Fibroblast of skin of abdomen (primary cell): ENCODE measurements at regions not wholly inside any gene's neighbourhood (a gene's known extent, or its start where the extent isn't known, plus 50 kb on each side); places are given as distances from the start of the nearest gene placed in this dataset.
"Not testable (repeated sequence)": the region's sequence is repeated elsewhere in the genome, so short reads cannot be mapped to it uniquely, and the experiment has no call there.

Source experiments
- DNase-seq: peaks from one replicate; pipeline ENCODE4 v3.0.0-alpha.2; 2013

DNA sequence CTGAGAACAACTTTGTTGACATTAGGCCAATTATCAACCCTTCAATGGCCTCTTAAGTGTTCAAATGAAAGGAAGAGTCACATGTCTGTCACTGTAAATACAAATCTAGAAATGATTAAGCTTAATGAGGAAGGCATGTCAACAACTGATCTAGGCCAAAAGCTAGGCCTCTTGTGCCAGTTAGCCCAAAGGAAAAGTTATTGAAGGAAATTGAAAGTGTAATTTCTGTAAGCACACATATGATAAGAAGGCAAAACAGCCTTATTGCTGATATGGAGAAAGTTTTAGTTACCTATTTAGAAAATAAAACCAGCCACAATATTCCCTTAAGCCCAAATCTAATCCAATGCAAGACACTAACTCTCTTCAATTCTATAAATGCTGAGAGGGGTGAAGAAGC, 604.7 kb downstream of the SLITRK6 start:
- no peak for DNase-seq

DNA sequence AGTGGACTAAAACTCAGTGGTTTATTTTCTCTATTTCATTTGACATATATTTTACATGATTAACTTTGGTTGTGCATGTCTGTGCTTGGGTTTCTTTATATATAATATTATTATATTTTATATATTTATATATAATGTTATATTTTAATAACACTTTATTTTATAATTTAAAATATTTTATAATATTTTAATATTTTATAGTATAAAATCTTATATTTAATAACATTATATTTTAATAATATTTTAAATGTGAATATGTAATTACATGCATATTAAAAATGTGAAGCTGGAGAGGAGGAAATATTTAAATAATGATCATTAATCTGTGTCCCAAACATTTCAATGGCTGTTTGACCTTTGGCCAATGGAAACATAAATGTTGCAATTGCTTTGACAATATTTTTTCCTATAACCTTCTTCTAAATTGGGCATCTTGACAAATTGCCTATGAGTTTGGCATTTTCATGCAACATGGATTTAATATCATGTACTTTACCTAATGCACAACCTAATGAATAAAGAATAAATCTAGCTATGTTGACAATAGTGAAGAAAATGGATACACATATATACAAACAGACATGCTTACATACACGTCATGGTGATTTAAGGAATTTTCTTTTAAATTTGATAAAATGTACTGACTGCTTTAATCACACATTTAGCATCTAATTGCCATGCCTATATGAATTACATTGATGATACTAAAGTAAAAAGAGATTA, 607.1 kb downstream of the SLITRK6 start:
- DNase-seq = no peak

DNA sequence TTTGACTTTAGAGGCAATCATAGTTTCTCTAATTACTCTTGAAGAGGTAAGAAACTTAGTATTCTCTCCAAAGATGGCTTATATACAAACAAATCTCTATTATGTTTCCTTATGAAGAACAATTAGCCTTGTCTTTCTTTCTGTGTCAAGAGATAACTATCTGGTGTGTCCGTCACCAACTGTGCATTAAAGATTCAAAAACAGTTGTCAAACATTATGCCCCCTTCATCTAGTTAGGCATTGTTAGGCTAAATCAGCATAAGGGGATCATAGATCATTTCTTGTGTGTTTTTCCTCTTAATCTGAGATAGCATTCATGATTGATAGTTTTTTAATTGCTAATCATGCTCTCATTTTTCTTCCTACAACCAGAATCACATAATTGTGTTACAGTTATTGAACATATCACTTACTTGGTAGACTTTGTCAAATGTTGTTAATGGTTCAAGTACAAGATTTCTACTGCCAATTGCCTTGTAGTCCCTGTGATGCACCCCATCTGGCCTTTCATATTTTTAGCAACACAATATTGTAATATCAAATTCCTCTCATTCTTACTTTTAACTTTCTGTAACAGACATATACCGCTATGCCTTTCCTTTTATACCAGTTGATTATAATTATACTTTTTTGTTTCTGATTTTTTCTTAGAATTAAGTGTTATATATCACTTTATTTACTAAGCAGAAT, 612.7 kb downstream of the SLITRK6 start:
- DNase-seq = no peak

DNA sequence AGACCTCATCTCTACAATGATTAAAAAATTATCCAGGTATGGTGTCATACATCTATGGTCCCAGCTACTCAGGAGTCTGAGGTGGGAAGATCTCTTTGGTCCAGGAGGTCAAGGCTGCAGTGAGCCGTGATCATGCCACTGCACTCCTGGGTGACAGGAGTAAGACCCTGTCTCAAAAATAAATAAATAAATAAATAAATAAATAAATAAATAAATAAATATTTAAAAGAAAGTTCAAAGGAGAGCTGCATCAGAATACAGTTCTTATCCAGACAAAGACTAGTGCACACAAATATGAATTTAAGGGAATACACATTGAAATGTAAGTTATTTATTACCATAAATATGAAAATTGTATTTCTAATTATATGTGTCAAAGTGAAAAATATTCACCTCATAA, 624.9 kb downstream of the SLITRK6 start:
- no peak for DNase-seq

DNA sequence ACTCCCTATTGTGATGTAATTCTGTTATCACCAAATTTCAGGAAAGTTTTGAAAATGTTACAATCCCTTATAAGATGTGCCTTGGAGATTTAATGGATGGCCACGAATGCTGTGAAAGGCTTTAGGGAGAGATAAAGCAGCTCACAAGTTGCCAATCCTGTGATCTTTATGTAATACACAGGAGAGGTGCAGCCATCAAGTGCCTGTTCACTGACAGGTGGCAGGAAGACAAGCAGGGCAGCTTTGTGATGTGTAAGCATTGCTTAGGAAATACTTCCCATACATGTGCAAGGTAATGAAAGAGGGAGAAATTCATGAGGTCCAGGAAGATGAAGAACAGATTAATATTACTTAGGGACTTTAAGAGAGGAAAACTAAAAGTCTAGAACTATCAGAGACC, 628.8 kb downstream of the SLITRK6 start:
- no peak for DNase-seq

DNA sequence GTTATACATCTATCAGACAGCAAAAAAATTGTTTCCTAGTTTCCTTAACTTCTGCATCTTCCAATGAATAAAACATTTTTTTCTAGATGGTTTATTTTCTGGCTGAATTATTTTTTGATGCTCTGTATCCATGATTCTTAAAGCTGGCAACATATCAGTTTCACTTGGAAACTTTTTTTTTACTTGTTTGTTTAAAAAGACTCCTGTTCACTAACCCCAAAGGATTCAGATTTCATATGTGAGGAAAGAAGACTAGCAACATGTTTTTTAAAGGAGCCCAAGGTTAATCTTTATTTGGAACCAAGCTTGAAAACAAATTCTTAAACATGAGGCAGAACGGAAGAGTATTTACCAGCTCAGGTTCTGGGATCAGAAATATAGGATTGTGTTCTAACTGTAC, 632.3 kb downstream of the SLITRK6 start:
- no peak for DNase-seq

DNA sequence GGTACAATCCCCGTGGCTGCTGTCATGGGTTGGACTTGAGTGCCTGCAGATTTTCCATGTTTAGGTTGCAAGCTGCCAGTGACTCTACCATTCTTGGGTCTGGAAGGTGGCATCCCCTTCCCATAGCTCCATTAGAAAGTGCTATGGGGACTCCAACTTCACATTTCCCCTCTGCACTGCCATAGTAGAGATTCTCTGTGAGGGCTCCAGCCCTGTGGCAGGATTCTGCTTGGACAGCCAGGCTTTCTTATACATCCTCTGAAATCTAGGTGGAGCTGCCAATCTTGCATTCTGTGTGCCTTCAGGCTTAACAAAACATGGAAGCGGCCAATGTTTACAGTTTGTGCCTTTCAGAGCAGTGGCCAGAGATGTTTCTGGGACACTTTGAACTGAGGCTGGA, 636.2 kb downstream of the SLITRK6 start:
- no peak for DNase-seq

DNA sequence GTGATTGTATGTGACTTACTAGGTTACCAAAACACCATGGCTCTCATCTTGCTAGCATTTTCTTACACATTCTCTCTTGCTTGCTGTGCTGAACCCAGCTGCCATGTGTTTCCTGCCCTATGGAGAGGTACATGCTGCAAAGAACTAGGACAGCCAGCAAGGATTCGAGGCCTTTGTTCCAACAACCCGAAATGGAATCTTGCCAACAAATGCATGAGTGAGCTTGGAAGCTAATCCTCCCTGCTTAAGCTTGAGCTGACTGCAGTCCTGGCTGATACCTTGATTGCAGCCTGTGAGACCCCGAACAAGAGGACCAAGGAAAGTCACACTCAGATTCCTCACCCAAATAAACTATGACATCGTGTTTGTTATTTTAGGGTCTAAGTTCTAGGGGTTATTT, 651.2 kb downstream of the SLITRK6 start:
- peak; percentile 1 for DNase-seq

DNA sequence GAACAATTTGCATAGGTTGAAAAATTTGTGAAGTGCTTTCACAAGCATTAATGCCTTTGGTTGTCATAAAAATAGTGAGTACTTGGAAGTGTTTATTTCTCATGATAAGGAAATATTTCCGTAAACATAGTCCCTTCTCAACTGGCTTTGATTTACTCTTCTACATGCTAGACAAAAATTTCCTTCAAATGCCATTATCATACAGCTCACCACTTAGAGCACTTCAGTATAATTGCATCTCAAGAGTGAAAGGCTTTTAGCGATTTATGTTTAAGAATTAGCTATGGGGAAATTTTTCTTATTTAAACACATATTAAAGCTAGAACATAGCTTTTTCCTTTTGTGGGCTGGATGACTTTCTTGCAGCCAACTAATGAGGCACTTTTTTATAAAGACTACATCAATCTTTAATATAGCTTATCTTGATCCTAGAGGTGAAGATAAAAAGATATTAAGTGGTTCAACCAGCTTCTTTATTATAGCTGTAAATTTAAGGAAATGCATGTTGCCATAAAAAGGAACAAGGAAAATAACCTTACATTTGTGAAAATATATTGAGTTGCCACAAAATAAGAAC, 656.8 kb downstream of the SLITRK6 start:
- DNase-seq = no peak

DNA sequence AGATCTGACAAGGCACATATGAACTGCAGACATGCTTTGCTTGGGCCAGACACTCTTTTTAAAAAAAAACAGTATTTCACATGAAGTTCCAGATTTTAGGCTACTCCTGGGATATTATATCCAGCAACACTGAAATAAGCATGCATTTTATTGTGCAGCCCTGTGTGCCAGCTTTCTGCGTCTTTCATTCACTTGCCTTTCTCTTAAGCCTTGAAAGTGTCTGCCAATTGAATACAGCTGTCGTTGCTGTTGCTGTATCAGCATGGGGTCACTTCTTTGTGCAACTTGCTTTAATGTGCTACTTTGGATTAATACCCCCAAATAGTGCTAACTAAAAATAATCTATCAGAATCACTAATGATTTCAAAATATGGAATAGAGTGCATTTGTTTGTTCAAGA, 657.8 kb downstream of the SLITRK6 start:
- no peak for DNase-seq

DNA sequence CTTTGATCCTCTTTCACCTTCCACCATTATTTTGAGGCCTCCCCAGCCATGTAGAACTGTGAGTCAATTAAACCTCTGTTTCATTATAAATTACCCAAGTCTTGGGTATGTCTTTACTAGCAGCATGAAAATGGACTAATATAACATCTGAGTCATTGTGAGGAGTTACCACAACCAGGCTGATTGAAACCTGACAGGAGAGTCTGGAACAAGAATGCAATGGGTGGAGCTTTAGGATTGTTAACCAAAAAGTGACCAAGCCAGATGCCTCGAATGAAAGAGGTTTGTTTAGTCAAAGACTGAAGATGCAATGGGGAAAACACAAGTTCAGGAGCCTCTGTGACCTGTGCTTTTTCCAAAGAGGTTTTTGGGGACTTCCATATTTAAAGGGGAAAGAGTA, 659.0 kb downstream of the SLITRK6 start:
- peak; percentile 14 for DNase-seq

DNA sequence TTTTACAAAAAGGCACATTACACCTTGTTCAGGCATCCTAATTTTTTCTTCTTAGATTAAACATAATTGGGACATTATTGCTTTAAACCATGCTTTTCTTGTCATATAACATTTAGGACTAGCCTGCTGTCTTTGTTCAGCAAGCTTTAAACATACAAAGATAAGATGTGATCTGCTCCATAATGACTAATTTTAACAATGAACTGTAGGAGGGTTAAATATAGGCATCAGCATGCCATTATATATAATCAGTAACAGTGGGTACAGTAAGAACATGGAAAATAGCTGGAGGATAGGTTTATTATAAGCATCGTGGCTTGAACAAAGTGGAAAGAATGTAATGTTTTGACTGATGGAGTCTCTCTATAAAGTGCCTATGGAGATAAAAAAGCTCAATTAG, 661.7 kb downstream of the SLITRK6 start:
- no peak for DNase-seq

DNA sequence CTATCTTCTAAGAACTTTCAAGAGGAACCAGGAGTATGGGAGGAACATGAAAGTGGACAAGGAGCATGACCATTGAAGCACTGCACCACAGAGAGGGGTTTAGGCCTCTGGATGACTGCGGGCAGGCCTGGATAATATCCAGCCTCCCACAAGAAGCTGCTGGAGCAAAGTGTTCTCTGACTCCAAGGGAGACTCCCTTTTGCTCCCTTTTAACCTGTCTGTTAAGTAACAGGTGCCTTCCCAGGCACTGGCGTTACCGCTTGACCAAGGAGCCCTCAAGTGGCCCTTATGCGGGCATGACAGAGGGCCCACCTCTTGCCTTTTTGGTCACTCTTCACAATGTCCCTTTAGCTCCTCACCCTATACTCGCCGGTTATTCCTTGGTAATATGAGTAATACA, 666.2 kb downstream of the SLITRK6 start:
- DNase-seq = no peak

DNA sequence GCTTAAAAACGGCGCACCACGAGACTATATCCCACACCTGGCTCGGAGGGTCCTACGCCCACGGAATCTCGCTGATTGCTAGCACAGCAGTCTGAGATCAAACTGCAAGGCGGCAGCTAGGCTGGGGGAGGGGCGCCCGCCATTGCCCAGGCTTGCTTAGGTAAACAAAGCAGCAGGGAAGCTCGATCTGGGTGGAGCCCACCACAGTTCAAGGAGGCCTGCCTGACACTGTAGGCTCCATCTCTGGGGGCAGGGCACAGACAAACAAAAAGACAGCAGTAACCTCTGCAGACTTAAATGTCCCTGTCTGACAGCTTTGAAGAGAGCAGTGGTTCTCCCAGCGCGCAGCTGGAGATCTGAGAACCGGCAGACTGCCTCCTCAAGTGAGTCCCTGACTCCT, 675.7 kb downstream of the SLITRK6 start:
- DNase-seq = not testable (repeated sequence)

DNA sequence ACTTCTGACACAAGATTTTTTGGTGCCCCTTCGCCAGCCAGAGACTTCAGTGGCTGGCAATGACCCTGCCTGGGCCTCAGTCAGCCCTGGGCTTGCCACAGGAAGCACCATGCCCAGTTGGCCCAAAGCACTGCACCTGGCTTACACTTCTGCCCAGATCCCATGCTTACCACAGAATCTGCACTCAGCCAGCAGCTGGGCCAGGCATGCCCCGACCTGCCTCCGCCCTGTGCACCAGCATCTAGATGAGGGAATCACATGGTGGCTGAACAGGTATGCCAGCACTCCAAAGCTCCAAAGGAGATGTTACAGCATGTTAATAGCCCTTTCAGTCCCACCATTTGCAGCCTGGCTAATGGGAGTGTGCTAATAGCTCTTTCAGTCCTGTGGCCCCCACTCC, 690.9 kb downstream of the SLITRK6 start:
- no peak for DNase-seq

DNA sequence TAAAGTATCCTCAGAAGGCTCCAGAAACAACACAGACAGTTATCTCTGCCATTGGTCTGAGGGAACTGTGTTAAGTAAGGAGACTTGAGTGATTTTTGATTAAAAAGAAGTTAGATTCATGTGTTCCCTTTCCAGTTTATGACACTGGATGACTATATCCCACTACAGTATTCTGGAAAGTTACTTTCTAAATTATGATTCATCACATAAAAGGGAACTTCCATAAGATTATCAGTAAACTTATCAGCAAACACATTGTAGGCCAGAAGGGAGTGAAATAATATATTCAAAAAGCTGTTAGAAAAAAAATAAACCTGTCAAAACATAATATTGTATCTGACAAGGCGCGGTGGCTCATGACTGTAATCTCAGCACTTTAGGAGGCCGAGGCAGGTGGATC, 700.0 kb downstream of the SLITRK6 start:
- DNase-seq = no peak

DNA sequence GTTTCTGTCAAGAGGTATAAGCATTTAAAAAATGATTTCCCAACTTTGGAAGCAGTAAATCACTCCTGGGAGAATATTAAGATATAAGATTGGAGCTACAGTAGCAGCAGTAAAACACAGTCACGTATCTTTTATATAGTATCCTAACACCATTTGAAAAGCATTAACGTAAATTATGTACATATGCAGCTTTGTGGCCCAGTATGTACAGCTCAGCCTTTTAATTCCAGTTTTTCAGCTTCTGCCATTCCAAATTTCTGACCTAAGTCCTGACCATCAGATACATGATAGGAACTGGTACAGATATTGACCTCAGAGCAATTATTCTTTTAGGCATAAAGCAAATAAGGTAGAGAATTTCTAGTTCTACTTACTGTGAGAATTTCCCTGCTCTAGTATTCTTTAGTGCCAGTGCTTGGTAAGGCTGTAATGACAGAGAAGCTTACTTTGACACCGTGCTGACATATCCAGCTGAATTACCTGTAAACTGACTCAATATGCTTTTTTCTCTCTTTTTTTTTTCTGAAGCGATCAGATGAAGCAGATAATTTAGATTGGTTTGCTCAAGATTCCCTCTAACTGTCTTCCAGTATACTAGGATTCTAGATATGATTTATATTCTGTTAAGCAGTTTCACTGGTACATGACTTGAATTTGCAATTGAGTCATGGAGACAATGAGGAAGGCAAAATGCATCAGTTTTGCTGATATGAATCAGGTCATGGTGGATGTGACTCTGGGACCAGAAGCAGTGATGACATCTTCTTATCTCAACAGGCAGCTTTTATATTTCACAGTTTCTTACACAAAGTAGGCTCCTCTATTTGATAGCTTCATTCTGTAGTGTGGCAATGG, 703.6 kb downstream of the SLITRK6 start:
- DNase-seq = no peak

DNA sequence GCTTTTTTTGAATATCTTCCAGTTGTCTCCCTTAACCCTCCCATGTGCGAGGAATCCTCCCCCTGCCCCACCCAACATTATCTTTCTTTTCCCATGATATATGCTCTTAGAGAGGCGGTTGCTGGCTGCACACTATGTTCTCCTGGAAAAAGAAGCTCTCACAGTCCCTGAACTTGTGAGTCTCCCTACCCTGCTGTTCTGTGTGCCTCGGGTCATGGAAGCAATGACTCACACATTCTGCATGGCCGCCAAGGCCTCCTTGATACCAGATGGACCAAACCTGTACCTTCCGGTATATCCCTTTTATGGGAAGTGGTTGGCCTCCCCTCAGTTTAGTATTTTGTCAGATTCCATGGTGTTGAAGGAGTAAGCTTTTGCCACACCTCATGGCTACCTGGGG, 705.4 kb downstream of the SLITRK6 start:
- DNase-seq = no peak

DNA sequence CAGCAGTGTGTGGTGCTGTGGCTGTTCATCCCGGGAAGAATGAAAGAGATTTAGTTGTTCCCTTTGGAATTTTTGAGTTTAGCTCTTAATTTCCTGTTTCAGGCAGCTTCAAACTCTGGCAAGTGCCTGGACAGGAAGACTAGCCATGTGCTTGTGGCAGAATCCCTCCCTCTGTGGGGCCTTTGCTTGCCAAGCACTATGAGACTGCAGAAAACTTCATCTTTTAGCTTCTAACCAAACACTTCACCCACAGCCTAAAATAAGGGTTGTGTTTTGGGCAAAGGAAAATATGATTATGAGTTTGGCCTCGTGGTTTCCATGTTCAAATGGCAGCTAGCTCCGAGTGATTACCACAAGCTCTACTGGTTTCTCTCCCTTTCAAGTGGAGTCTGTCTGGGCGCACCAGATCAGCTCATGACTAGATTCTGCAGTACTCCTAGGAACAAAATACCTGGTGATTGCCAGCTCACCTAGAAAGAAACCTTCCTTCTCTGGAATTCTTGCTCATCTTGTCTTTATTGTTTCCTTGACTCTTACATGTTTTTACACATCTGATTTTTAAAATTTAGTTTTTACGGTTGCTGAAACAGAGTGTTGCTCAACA, 707.5 kb downstream of the SLITRK6 start:
- DNase-seq = no peak

DNA sequence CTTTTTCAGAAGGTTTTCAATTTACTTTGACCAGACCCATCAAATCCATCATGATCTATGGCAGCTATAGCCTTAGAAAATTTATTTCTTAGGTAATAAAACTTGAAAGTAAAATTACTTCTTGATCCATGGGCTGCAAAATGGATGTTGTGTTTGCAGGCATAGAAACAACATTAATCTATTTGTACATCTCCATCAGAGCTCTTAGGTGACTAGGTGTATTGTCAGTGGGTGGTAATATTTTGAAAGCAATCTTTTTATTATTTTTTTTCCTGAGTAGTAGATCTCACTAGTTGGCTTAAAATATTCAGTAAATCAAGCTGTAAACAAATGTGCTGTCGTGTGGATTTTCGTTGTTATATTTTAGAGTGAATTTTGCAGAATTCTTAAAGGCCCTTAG, 710.0 kb downstream of the SLITRK6 start:
- no peak for DNase-seq

DNA sequence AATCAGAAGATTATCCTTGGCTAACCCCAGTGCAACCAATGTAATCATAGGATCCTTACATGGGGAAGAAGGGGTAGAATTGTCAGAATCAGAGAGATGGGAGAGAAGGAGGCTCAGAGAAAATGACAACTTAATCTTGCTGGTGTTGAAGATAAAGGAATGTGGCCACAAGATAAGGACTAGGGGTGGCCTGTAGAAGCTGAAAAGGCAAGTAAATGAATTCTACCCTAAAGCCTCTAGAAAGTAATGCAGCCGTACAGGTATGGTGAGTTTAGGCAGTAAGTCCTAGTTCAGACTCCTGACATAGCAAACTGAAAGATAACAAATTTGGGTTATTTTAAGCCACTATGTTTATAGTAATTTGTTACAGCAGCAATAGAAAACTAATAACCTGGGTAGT, 718.5 kb downstream of the SLITRK6 start:
- no peak for DNase-seq

DNA sequence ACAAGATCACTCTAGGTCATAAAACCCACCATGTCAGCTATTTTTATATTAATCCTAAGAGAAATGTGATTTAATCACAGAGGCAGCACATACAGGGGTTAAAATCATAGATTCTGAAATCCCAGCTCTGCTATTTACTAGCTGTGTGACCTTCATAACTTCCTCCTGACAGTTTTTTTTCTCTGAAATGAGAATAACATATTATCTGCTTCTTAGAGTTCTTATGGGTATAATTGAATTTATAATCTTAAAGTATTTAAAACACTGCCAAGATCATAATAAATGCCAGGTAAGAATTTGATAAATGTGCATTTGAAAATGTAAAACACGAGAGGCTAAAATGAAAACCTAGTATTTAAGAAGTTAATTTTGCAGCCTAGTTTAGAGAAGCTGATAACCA, 722.9 kb downstream of the SLITRK6 start:
- DNase-seq = no peak
